ENCODE measurements at regions not wholly inside any gene's neighbourhood (a gene's known extent, or its start where the extent isn't known, plus 50 kb on each side); places are given as distances from the start of the nearest gene placed in this dataset.
"Not testable (repeated sequence)": the region's sequence is repeated elsewhere in the genome, so short reads cannot be mapped to it uniquely, and the experiment has no call there.

DNA sequence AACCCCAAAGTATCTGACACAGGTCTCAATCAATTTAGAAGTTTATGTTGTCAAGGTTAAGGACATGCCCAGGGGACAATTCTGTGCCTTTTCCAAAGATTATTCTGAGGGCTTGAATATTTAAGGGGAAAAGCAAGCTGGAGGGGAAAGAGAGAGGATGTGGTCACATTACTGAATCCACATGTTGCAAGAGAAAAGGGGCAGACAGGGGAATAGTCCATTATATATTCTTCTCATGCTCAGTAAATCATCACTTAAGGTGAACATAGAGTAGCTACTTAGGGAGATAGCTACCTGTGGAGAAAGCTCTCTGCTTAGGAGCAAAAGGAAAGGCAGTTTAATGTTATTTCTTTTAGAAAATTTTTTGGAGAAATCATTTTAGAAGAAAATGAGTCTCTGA, 751.6 kb downstream of the SI start:
- no peak for DNase-seq
- Histone ChIP-seq H3K36me3 (no peaks in the 10 kb centered on the region), H3K4me1 (no peaks in the 10 kb centered on the region), H3K9me3 (no peaks in the 10 kb centered on the region), H3K4me3 (no peak overlapping the region), H3K27ac (no peak overlapping the region), H3K27me3 (no peaks in the 10 kb centered on the region)
- TF ChIP-seq, protein P1, sequence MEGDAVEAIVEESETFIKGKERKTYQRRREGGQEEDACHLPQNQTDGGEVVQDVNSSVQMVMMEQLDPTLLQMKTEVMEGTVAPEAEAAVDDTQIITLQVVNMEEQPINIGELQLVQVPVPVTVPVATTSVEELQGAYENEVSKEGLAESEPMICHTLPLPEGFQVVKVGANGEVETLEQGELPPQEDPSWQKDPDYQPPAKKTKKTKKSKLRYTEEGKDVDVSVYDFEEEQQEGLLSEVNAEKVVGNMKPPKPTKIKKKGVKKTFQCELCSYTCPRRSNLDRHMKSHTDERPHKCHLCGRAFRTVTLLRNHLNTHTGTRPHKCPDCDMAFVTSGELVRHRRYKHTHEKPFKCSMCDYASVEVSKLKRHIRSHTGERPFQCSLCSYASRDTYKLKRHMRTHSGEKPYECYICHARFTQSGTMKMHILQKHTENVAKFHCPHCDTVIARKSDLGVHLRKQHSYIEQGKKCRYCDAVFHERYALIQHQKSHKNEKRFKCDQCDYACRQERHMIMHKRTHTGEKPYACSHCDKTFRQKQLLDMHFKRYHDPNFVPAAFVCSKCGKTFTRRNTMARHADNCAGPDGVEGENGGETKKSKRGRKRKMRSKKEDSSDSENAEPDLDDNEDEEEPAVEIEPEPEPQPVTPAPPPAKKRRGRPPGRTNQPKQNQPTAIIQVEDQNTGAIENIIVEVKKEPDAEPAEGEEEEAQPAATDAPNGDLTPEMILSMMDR (IDR thresholded peaks at IDR 0.05): no peak
- no peak for TF ChIP-seq POLR2A (IDR thresholded peaks at IDR 0.05)
- no peak for ATAC-seq
- intact Hi-C loops (cut with DNase I): no loop called here

DNA sequence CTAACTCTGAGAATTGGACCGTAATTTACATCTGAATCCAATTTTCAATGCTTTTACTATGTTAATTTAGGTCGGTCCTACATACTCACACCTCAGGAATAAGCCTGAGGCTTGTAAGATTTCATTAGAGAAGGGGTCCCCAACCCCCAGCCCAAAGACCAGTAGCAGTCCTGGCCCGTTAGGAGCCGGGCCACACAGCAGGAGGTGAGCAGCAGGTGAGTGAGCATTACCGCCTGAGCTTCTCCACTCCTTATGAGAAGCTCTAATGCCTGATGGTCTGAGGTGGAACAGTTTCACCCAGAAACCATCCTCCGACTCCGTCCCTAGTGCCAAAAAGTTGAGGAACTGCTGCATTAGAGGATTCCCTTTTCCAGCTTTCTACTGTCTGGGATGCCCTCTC, 757.3 kb downstream of the SI start:
- Histone ChIP-seq H3K27ac (no peak overlapping the region), H3K36me3 (no peaks in the 10 kb centered on the region), H3K4me3 (no peak overlapping the region), H3K9me3 (no peaks in the 10 kb centered on the region), H3K4me1 (no peaks in the 10 kb centered on the region), H3K27me3 (no peaks in the 10 kb centered on the region)
- ATAC-seq: no peak
- intact Hi-C loops (cut with DNase I): no loop called here
- WGBS (ENCODE audit: insufficient coverage, low coverage, low lambda C conversion rate, missing lambda C conversion rate): 55% methylated on average over 6 of the region's 7 CpGs
- no peak for DNase-seq
- TF ChIP-seq, protein P1 (IDR thresholded peaks at IDR 0.05): no peak
- no peak for TF ChIP-seq POLR2A (IDR thresholded peaks at IDR 0.05)

DNA sequence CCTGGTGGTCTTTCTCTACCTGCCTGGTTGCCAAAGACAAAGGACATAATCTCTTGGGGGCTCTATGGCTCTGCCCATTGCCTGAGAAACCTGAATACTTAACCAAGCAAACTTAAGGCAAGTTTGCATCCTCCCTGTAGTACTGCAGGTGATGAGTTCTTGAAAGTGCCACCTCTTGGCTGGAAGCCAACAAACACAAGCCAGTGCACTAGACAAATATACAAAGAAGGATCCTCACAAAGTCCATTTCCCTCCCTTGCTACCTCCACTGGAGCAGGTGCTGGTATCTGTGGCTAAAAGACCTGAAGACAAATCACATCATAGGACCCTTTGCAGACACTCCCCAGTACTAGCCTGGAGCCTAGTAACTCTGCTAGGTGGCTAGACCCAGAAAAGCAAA, 772.3 kb downstream of the SI start:
- TF ChIP-seq POLR2A (IDR thresholded peaks at IDR 0.05): no peak
- TF ChIP-seq, protein P1 (IDR thresholded peaks at IDR 0.05): no peak
- Histone ChIP-seq H3K27me3 (no peaks in the 10 kb centered on the region), H3K36me3 (no peaks in the 10 kb centered on the region), H3K4me1 (no peaks in the 10 kb centered on the region), H3K9me3 (no peaks in the 10 kb centered on the region), H3K4me3 (no peak overlapping the region), H3K27ac (no peak overlapping the region)
- ATAC-seq (no peak), DNase-seq (no peak)
- intact Hi-C loops (cut with DNase I): no loop called here

DNA sequence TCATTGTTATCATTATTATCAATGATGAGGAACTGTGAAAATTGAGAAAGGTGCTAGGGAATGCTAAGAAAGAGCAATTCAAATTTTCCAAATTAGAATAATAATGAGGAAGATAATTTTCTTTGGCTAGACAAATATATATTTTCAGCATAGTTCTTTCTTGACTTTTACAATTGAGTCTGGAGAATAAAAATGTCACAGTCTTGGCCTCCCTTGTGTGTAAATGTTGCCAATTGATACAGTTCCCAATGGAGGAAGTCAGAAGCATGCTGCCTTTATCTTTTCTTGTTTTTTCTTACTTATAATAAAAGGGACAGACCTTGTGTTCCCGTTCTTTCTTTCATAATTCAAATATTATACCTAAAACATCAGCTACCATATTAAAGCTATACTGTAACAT, 774.4 kb downstream of the SI start:
- H3K27me3 ChIP-seq: no peaks in the 10 kb centered on the region
- DNase-seq (no peak), ATAC-seq (no peak)
- H3K27ac ChIP-seq: no peak overlapping the region
- no peak for TF ChIP-seq POLR2A (IDR thresholded peaks at IDR 0.05)
- TF ChIP-seq, protein P1 (IDR thresholded peaks at IDR 0.05): no peak
- intact Hi-C loops (cut with DNase I): no loop called here
- H3K4me3 ChIP-seq: no peak overlapping the region
- WGBS (ENCODE audit: insufficient coverage, low coverage, low lambda C conversion rate, missing lambda C conversion rate): 42% methylated on average over 1 of the region's 1 CpG
- no peaks in the 10 kb centered on the region for H3K4me1 ChIP-seq
- H3K36me3 ChIP-seq: no peaks in the 10 kb centered on the region
- H3K9me3 ChIP-seq: no peaks in the 10 kb centered on the region

DNA sequence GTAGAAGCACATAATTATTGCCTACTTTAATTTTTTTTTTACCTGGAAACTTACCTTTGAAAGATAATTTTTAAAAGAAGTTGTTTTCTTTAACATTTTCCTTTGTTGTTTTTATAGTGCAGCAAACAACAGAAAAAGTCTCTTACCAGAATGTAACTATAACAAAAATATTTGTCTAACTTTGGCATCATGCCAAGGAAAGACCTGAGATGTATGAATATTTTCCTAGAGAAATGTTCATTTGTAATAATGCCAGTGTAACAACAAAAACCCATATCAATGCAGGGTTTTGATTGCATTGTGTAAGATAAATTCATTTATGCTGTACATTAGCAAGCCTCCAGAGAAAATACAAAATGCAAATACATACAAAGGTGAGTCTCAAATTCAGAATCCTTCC, 775.7 kb downstream of the SI start:
- intact Hi-C loops (cut with DNase I): no loop called here
- ATAC-seq: no peak
- TF ChIP-seq POLR2A (IDR thresholded peaks at IDR 0.05): no peak
- TF ChIP-seq, protein P1 (IDR thresholded peaks at IDR 0.05): no peak

DNA sequence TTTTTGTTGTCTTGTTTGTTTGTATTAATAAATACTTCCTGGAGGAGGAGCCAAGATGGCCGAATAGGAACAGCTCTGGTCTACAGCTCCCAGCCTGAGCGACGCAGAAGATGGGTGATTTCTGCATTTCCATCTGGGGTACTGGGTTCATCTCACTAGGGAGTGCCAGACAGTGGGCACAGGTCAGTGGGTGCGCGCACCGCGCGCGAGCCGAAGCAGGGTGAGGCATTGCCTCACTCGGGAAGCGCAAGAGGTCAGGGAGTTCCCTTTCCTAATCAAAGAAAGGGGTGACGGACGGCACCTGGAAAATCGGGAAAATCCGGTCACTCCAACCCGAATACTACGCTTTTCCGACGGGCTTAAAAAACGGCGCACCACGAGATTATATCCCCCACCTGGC, 786.8 kb downstream of the SI start:
- H3K4me3 ChIP-seq; H3K4me1 ChIP-seq; H3K27ac ChIP-seq; DNase-seq; H3K9me3 ChIP-seq; ATAC-seq; H3K27me3 ChIP-seq; intact Hi-C loops (cut with DNase I); H3K36me3 ChIP-seq: not testable (repeated sequence)
- WGBS (ENCODE audit: insufficient coverage, low coverage, low lambda C conversion rate, missing lambda C conversion rate): 88% methylated on average over 3 of the region's 23 CpGs

More for the DNA sequence above, 775.7 kb downstream of the SI start:
- Histone ChIP-seq H3K4me3 (no peak overlapping the region), H3K4me1 (no peaks in the 10 kb centered on the region), H3K36me3 (no peaks in the 10 kb centered on the region), H3K27me3 (no peaks in the 10 kb centered on the region), H3K27ac (no peak overlapping the region), H3K9me3 (no peaks in the 10 kb centered on the region)
- no peak for DNase-seq
